ENCODE measurements at regions not wholly inside any gene's neighbourhood (a gene's known extent, or its start where the extent isn't known, plus 50 kb on each side); places are given as distances from the start of the nearest gene placed in this dataset.
"Not testable (repeated sequence)": the region's sequence is repeated elsewhere in the genome, so short reads cannot be mapped to it uniquely, and the experiment has no call there.

- ATAC-seq: not testable (repeated sequence)
These were observed 172.1 kb downstream of the POTEB start for GRCh38 chr15:21705480-21705879.

DNA sequence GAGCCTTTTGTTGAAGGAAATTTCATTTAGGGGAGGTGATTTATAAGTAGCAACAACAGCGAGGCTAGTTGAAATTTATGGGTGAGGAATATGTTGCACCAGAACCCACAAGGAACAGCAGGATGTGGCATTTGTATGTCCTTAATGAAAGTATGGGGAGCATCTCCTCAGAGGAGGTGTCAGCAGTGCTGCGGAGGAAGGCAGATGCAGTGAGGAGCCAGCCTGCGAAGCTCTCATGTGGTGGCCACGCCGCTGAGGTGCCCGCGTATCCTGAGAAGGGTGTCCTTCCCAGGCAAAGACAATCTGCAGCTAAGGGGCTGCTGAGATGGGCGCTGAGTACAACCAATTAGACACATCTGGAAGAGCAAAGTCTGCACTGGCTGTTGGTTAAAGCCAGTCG lies 178.9 kb downstream of the POTEB start:
- not testable (repeated sequence) for ATAC-seq

DNA sequence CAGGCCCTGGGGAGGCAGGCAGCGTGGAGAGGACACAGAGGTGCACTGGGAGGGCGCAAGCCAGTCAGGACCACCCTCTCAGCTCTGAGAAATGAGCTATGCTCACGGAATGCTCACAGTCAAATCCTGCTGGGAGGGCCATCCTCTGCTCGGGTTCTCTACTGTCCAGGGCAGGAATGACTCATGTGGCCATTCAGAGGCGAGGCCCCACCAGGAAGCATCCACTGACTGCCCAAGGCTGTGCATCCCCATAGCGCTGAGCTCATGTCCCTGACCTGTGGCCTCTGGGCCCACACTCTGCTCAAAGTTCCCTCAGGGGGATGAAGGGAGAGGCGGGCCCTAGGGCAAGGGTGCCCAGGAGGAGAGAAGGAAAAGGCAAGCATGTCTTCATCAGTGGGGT lies 182.4 kb downstream of the POTEB start:
- ATAC-seq: not testable (repeated sequence)

DNA sequence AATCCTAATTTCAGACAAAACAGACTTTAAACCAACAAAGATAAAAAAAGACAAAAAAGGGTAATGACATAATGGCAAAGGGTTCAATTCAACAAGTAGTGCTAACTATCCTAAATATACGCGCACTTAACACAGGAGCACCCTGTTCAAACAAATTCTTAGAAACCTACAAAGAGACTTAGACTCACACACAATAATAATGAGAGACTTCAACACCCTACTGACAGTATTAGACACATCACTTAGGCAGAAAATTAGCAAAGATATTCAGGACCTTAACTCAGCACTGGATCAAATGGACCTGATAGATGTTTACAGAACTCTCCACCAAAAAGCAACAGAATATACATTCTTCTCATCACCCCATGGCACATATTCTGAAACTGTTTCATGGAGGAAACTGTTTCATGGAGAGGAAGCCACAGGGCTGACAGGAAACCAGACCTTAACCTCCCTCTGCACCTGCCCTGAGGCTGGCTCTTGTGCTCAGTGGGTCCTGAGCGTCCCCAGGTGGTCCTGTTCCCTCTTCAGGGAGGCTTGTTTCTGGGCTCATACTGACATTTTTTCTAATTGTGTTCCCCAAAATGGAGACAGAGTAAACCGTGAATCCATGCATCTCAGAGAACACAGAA lies 184.9 kb downstream of the POTEB start:
- not testable (repeated sequence) for ATAC-seq

DNA sequence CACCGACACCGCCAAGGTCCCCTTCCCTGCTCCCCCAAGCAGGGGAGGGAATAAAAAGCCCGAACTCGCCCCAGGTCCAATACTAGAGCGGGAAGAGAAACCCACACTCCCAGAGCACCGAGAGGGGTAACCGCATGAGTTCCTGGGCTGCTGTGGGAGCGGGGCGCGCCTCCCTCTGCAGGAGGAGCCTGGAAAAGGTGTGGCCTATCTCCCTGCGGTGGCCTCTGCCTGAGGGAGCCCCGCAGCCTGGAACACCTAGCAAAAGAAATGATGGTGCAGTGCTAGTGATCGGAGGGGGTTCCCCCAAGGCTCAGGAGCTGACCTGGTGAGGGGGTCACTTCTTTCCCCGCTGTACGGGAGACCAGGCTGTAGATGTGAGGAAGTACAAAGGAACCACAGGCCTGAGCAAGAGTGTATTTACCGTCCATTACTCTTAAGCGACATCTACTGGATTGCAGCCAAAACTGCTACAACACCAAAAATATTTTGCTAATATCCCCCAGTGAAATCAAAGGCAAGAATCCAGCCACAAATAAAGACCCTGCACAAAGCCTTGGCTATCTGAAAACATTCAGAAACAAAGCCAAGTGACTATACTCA lies 216.6 kb upstream of the POTEB3 start:
- not testable (repeated sequence) for ATAC-seq

DNA sequence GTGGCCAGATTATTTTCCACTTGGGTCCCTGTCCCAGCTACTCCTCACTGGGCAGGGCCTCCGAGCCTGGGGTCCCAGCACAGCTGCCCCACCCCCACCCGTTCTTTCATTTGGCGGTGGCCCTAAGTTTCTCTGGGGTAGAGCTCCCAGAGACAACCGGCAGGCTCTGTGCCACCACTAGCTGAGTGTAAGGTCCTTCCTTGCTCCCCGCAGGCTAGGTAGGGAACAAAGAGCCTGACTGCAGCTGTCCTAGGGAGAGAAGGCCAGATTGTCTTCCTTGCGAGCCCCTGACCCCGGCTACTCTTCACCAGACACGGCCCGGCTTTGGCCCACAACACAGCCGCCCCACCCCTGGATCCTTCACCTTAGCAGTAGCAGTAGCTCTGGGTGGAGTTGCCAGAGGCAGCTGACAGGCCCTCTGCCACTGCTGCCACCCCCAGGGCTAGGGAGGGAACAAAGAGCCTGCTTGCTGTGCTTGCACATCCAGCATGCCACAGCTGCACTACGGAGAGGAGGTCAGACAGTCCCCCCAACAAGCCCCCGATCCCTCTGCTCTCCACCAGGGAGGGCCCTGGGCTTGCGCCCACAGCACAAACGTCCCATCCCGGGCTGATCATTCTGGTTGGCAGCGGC lies 215.9 kb upstream of the POTEB3 start:
- not testable (repeated sequence) for ATAC-seq

DNA sequence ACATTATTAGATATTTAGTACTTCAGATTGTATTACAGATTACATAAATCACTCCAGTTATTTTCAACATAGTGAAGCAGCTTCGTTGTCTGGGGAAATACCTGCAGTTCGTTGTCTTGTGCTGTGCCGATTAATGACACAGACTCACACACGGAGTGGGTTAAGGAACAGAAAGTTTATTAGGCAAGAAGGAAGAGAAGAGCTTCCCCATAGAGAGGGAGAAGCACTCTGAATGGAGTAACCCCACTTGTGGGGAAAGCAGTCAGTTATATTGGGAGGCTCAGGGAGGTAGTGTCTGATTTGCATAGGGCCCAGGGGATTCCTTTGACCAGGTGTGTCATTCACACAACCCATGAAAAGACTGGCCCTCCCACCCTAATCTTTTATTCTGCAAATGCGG lies 213.4 kb upstream of the POTEB3 start:
- ATAC-seq: not testable (repeated sequence)

DNA sequence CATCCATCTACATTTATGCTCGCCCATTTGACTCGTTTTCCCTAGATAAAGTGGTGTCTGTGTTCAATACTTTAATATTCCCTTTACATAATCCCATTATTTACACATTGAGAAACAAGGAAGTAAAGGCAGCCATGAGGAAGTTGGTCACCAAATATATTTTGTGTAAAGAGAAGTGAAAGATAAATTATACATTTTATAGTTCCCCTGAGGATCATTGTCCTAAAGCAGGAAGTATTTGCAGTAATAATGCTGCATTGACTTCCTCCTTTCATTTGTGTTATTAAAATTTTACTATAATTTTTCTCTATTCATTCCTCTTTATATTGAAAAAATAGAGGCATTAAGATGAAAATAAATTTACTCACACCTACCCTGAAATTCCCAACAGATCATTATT lies 198.5 kb upstream of the POTEB3 start:
- not testable (repeated sequence) for ATAC-seq

DNA sequence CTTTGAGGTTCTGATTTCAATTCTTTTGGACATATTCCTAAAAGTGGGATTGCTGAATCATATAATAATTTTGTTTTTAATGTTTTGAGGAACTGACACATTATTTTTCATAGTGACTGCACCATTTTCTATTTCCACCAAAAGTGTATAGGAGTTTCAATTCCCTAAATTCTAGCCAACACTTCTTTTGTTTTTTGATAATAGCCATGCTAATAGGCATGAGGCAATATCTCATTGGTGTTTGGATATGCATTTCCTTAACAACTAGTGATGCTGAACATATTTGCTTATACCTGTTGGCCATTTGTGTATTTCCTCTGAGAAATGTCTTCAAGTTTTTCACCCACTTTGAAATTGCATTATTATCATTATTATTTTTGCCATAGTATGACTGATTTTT lies 186.4 kb upstream of the POTEB3 start:
- not testable (repeated sequence) for ATAC-seq

GRCh38 chr15:21609223-21609622 lies 168.9 kb upstream of the POTEB3 start:
- ATAC-seq: not testable (repeated sequence)

GRCh38 chr15:21565426-21565825 lies 125.1 kb upstream of the POTEB3 start:
- ATAC-seq: not testable (repeated sequence)

DNA sequence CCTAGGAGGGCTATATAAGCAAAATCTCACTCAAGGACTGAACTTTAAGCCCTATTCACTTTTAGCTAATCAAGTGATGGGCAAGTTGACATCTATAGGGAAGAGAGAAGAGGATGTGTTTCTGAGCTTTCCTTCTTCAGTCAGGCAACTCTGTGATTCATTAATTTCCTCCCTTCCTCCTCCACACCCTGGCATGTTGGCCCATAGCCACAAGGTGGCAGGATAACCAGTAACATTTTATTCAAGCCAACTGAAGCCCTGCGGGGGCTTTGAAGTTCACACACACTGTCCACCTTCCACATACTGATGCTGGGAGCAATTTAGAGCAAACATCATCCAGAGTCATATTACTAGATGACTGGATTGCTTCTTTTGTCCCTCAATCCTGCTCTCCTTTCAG lies 111.5 kb upstream of the POTEB3 start:
- ATAC-seq: not testable (repeated sequence)

GRCh38 chr15:21546182-21546903 lies 106.0 kb upstream of the POTEB3 start:
- ATAC-seq: not testable (repeated sequence)

- not testable (repeated sequence) for ATAC-seq
These were observed 92.5 kb upstream of the POTEB3 start for GRCh38 chr15:21532785-21533184.

- not testable (repeated sequence) for ATAC-seq
These were observed 75.9 kb upstream of the POTEB3 start for GRCh38 chr15:21516248-21516647.

- ATAC-seq: not testable (repeated sequence)
These were observed 75.0 kb upstream of the POTEB3 start for GRCh38 chr15:21515296-21515695.

GRCh38 chr15:21503021-21503420 lies 62.7 kb upstream of the POTEB3 start:
- ATAC-seq: not testable (repeated sequence)

Data from esophagus mucosa (tissue), 1 donor.